Tibial nerve (tissue), 4 donors: ENCODE measurements at regions not wholly inside any gene's neighbourhood (a gene's known extent, or its start where the extent isn't known, plus 50 kb on each side); places are given as distances from the start of the nearest gene placed in this dataset.

Experiments
- EP300 ChIP-seq, 2 donors: sonication (generic); formaldehyde crosslinking; IDR thresholded peaks; one replicate each; pipeline ENCODE4 v1.6.1; 2017; ENCODE audit warnings: antibody characterized with exemption in 2 of 2, mild to moderate bottlenecking in 1 of 2
- TF ChIP-seq, protein P1 (sequence below), 5 experiments: fragments of 200-600 bp in 3 of 5; fragments of 450-650 bp in 2 of 5; sonication (generic) in 3 of 5; IDR thresholded peaks; one replicate each; pipeline ENCODE4 v1.5.1; 2016 to 2019; ENCODE audit warnings: antibody characterized with exemption in 5 of 5, mild to moderate bottlenecking in 3 of 5, moderate library complexity in 2 of 5

- no peak for TF ChIP-seq EP300 (IDR thresholded peaks at IDR 0.05)
- TF ChIP-seq, protein P1, sequence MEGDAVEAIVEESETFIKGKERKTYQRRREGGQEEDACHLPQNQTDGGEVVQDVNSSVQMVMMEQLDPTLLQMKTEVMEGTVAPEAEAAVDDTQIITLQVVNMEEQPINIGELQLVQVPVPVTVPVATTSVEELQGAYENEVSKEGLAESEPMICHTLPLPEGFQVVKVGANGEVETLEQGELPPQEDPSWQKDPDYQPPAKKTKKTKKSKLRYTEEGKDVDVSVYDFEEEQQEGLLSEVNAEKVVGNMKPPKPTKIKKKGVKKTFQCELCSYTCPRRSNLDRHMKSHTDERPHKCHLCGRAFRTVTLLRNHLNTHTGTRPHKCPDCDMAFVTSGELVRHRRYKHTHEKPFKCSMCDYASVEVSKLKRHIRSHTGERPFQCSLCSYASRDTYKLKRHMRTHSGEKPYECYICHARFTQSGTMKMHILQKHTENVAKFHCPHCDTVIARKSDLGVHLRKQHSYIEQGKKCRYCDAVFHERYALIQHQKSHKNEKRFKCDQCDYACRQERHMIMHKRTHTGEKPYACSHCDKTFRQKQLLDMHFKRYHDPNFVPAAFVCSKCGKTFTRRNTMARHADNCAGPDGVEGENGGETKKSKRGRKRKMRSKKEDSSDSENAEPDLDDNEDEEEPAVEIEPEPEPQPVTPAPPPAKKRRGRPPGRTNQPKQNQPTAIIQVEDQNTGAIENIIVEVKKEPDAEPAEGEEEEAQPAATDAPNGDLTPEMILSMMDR (IDR thresholded peaks at IDR 0.05), result no peak
Measured at GRCh38 chr1:36738245-36738644, 255.5 kb upstream of the CSF3R start.
